ENCODE measurements at regions not wholly inside any gene's neighbourhood (a gene's known extent, or its start where the extent isn't known, plus 50 kb on each side); places are given as distances from the start of the nearest gene placed in this dataset.

DNA sequence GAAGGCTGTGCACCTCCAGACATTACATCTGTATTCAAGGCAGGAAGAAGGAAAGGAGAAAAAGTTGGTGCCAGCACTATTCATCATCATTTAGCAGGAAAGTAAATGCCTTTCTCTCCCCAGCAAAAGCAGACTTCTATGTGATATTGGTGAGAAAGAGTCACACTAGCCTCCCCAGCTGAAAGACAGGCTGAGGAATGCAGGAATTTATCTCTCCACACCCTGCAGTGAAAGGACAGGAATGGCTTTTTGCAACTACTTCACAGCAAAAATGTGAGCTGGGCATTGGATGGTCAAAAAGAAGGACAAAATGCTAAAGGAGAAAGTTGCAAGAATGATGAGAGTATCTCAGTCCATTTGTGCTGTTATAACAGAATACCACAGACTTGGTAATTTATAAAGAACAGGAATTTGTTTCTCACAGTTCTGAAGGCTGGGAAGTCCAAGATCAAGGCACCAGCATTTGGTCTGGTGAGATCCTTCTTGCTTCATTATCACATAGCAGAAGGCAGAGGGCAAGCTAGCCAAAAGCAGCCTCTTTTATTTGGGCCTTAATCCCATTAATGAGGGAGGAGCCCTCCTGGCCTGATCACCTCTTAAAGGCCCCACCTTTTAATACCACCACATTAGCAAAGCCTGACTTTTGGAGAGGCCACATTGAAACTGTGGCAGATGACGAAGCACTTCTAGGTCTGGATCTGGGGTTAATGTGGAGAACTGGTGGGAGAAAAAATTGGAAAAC is 388.1 kb upstream of the SLC14A2 start:
- TF ChIP-seq MYC (IDR thresholded peaks at IDR 0.05; ENCODE audit: low read depth, low read length) = no peak
- no peak overlapping the region for H3K4me3 ChIP-seq (ENCODE audit: low read depth, low read length)
- DNase-seq (ENCODE audit: low read depth) = no peak

DNA sequence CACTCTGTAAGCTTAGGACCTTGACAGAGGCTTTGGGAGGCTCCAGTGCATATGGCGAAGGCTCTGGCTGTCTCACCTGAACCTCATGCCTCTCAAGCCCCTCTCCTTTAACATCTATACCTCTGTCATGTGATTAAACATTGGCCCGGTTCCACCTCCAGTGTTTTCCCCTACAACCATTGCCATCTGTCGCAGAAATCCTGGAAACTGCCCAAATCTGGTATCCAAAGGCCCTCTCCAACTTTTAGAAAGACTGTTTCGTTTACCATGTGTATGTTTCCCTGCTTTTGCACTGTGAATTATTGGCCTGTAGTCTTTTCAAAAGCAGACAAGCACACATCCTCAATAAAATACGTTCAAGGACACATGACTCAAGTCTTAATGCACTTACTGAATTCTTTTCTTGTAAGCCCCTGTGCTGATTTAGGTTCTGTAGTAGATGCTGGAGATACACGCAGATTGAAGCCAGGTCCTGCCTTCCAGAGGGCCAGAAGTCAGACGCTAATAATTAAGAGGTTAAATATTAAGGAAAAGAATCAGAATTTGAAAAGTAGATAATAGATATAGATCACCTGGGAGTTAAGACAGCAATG is 386.4 kb upstream of the SLC14A2 start:
- no peak for DNase-seq (ENCODE audit: low read depth)
- H3K4me3 ChIP-seq (ENCODE audit: low read depth, low read length) = no peak overlapping the region
- TF ChIP-seq, protein P1, sequence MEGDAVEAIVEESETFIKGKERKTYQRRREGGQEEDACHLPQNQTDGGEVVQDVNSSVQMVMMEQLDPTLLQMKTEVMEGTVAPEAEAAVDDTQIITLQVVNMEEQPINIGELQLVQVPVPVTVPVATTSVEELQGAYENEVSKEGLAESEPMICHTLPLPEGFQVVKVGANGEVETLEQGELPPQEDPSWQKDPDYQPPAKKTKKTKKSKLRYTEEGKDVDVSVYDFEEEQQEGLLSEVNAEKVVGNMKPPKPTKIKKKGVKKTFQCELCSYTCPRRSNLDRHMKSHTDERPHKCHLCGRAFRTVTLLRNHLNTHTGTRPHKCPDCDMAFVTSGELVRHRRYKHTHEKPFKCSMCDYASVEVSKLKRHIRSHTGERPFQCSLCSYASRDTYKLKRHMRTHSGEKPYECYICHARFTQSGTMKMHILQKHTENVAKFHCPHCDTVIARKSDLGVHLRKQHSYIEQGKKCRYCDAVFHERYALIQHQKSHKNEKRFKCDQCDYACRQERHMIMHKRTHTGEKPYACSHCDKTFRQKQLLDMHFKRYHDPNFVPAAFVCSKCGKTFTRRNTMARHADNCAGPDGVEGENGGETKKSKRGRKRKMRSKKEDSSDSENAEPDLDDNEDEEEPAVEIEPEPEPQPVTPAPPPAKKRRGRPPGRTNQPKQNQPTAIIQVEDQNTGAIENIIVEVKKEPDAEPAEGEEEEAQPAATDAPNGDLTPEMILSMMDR (IDR thresholded peaks at IDR 0.05; ENCODE audit: low read depth, low read length) = no peak
- TF ChIP-seq POLR2A (IDR thresholded peaks at IDR 0.05; ENCODE audit: extremely low read depth, insufficient read length) (no peak), MYC (IDR thresholded peaks at IDR 0.05; ENCODE audit: low read depth, low read length) (no peak)
- TF ChIP-seq, protein P2, sequence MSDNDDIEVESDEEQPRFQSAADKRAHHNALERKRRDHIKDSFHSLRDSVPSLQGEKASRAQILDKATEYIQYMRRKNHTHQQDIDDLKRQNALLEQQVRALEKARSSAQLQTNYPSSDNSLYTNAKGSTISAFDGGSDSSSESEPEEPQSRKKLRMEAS (IDR thresholded peaks at IDR 0.05; ENCODE audit: low read depth, low read length) = no peak

DNA sequence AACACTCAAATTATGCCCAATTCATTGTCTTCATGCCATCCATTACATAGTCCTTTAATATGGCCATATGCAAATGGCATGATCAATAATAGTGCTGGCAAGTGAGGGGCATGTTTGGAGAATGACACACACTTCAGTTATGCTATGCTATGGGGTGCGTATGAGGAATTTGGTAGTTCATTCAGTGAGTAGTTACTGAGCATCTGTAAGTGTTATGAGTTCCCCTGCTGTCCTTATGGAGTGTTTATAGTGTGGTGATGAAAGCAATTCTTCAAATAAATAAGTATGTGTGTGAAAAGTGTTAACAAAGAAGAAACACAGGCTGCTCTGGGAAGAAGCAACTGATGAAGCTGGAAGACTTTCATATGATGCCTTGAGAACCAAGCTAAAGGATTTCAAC is 383.7 kb upstream of the SLC14A2 start:
- no peak overlapping the region for H3K4me3 ChIP-seq (ENCODE audit: low read depth, low read length)
- DNase-seq (ENCODE audit: low read depth) = no peak
- TF ChIP-seq, protein P1 (IDR thresholded peaks at IDR 0.05; ENCODE audit: low read depth, low read length) = no peak
- no peak for TF ChIP-seq MYC (IDR thresholded peaks at IDR 0.05; ENCODE audit: low read depth, low read length)
- TF ChIP-seq, protein P2 (IDR thresholded peaks at IDR 0.05; ENCODE audit: low read depth, low read length) = no peak
- TF ChIP-seq POLR2A (IDR thresholded peaks at IDR 0.05; ENCODE audit: extremely low read depth, insufficient read length) = no peak

DNA sequence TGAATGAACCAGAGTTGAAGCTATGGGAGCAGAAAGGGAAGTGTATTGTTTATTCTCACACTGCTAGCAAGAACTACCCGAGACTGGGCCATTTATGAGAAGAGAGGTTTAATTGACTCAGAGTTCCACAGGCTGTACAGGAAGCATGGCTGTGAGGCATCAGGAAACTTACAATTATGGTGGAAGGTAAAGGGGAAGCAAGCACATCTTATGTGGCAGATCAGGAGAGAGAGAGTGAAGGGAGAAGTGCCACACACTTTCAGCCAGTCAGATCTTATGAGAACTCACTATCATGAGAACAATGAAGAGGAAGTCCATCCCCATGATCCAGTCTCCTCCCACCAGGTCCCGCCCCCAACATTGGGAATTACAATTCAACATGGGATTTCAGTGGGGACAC is 383.2 kb upstream of the SLC14A2 start:
- no peak for DNase-seq (ENCODE audit: low read depth)
- H3K4me3 ChIP-seq (ENCODE audit: low read depth, low read length) = no peak overlapping the region
- TF ChIP-seq, protein P1 (IDR thresholded peaks at IDR 0.05; ENCODE audit: low read depth, low read length) = no peak
- TF ChIP-seq, protein P2 (IDR thresholded peaks at IDR 0.05; ENCODE audit: low read depth, low read length) = no peak
- no peak for TF ChIP-seq POLR2A (IDR thresholded peaks at IDR 0.05; ENCODE audit: extremely low read depth, insufficient read length)

DNA sequence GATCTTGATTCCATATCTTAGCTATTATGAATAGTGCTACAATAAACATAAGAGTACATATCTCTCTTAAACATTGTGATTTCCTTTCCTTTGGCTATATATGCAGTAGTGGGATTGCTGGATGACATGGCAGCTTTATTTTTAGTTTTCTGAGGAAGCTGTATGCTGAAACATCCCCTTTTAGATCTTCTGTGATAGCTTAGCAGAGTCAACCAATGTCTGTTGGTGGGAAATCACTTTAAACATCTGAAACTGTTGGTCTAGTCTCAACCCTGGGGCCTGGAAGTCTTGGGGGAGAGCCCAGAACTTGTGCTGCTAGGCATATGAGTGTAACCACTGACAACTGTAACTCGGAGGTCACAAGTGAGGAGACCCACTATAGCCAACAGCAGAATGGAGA is 378.6 kb upstream of the SLC14A2 start:
- H3K4me3 ChIP-seq (ENCODE audit: low read depth, low read length) = no peak overlapping the region
- DNase-seq (ENCODE audit: low read depth) = no peak
- TF ChIP-seq, protein P1 (IDR thresholded peaks at IDR 0.05; ENCODE audit: low read depth, low read length) = no peak
- TF ChIP-seq, protein P2 (IDR thresholded peaks at IDR 0.05; ENCODE audit: low read depth, low read length) = no peak
- TF ChIP-seq POLR2A (IDR thresholded peaks at IDR 0.05; ENCODE audit: extremely low read depth, insufficient read length) (no peak), MYC (IDR thresholded peaks at IDR 0.05; ENCODE audit: low read depth, low read length) (no peak)

DNA sequence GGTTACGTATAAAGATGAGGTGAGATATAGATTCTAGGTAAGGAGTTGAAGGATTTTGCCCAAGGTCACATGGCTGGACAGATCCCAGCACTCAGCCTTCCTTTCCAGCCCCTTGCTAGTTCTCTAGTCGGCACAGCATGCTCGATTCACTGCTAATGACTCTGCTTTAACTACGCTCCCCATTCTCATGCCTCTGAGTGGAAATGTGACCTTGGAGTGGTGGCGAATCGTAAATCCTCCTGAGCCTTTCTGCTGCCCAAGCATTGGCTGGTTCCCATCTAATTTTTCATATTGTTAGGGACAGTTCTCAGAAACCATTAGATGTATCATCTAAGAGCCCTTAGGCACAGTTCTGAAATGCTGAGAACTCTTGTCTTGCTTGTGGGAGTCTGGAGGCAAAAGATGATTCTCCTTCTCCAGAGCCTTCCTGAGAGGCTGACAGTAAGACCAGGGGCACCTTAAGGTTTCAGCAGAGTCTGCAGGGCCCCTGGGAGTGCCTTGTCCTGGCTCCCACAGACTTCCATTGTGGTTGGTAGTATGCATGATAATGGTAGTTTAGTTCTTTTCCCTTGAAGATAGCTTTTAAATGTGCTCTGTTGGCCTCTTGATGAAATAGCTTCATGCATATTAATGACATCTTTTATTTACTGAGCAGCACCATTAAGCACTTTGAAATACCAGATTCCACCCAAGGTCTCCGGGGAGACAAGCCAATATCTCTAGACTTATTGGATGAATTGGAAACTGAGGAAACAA is 377.8 kb upstream of the SLC14A2 start:
- no peak for DNase-seq (ENCODE audit: low read depth)
- TF ChIP-seq, protein P2 (IDR thresholded peaks at IDR 0.05; ENCODE audit: low read depth, low read length) = no peak
- TF ChIP-seq MYC (IDR thresholded peaks at IDR 0.05; ENCODE audit: low read depth, low read length) (no peak), POLR2A (IDR thresholded peaks at IDR 0.05; ENCODE audit: extremely low read depth, insufficient read length) (no peak)

More for the DNA sequence above, 377.8 kb upstream of the SLC14A2 start:
- no peak overlapping the region for H3K4me3 ChIP-seq (ENCODE audit: low read depth, low read length)
